Type B pancreatic cell (in vitro differentiated cells): ENCODE measurements at regions not wholly inside any gene's neighbourhood (a gene's known extent, or its start where the extent isn't known, plus 50 kb on each side); places are given as distances from the start of the nearest gene placed in this dataset.

ENCODE experiments used
- DNase-seq: peaks from one replicate; pipeline ENCODE4 v3.0.0; 2021; ENCODE audit warnings: mixed read lengths; ENCODE audit not compliant: unreplicated experiment; ENCODE audit errors: extremely low spot score
- H3K27ac Mint-ChIP-seq: 2 replicates; pipeline ENCODE4 v1.8.0; 2021; ENCODE audit warnings: mild to moderate bottlenecking, mixed read lengths
- H3K27me3 Mint-ChIP-seq: 2 replicates; pipeline ENCODE4 v1.8.0; 2021; ENCODE audit warnings: mixed read lengths
- H3K36me3 Mint-ChIP-seq: 2 replicates; pipeline ENCODE4 v1.8.0; 2021; ENCODE audit warnings: mixed read lengths
- H3K4me1 Mint-ChIP-seq: one replicate; pipeline ENCODE4 v1.8.0; 2021; ENCODE audit warnings: mixed read lengths; ENCODE audit not compliant: unreplicated experiment
- H3K4me3 Mint-ChIP-seq: 2 replicates; pipeline ENCODE4 v1.8.0; 2021; ENCODE audit warnings: mild to moderate bottlenecking, mixed read lengths
- H3K9me3 Mint-ChIP-seq: 2 replicates; pipeline ENCODE4 v1.8.0; 2021; ENCODE audit warnings: mixed read lengths
- TF ChIP-seq, protein P1 (sequence below): fragments of 200-600 bp; sonication (generic); conservative IDR thresholded peaks from 2 replicates; pipeline ENCODE4 v1.5.0; 2021; ENCODE audit warnings: antibody characterized with exemption, mild to moderate bottlenecking

- Mint-ChIP-seq H3K9me3 (no peaks in the 10 kb centered on the region), H3K4me1 (peaks cover 5% of the 10 kb centered on the region), H3K4me3 (no peak overlapping the region), H3K27ac (no peak overlapping the region), H3K27me3 (no peaks in the 10 kb centered on the region), H3K36me3 (no peaks in the 10 kb centered on the region)
- TF ChIP-seq, protein P1, sequence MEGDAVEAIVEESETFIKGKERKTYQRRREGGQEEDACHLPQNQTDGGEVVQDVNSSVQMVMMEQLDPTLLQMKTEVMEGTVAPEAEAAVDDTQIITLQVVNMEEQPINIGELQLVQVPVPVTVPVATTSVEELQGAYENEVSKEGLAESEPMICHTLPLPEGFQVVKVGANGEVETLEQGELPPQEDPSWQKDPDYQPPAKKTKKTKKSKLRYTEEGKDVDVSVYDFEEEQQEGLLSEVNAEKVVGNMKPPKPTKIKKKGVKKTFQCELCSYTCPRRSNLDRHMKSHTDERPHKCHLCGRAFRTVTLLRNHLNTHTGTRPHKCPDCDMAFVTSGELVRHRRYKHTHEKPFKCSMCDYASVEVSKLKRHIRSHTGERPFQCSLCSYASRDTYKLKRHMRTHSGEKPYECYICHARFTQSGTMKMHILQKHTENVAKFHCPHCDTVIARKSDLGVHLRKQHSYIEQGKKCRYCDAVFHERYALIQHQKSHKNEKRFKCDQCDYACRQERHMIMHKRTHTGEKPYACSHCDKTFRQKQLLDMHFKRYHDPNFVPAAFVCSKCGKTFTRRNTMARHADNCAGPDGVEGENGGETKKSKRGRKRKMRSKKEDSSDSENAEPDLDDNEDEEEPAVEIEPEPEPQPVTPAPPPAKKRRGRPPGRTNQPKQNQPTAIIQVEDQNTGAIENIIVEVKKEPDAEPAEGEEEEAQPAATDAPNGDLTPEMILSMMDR = no peak
- no peak for DNase-seq
These were observed 333.2 kb downstream of the GABRB3 start for GRCh38 chr15:26439681-26440080.

- no peak for DNase-seq
- no peaks in the 10 kb centered on the region for H3K36me3 Mint-ChIP-seq
- H3K27me3 Mint-ChIP-seq = no peaks in the 10 kb centered on the region
- H3K4me3 Mint-ChIP-seq = peak overlapping the region; percentile 15
- TF ChIP-seq, protein P1 = no peak
- no peaks in the 10 kb centered on the region for H3K9me3 Mint-ChIP-seq
- peaks cover 5% of the 10 kb centered on the region for H3K4me1 Mint-ChIP-seq
- no peak overlapping the region for H3K27ac Mint-ChIP-seq
These were observed 334.1 kb downstream of the GABRB3 start for GRCh38 chr15:26438718-26439117.

DNA sequence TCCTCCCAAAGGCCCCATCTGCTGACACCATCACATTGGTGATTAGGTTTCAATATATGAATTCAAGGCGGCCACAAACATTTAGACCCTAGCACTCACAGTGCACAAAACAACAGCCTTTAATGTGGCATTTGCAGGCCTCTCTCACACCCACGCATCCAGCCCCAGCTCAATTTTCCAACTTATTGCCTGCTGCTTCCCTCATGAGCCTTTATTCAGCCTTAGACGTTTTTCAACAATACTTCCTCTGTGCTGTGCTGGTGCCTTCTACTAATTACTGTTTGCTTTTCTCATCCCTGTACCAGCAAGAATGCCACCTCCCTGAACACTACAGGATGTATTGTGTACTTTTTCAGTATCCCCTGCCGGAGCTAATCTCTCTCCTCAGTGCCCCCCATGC, 334.6 kb downstream of the GABRB3 start:
- H3K36me3 Mint-ChIP-seq = no peaks in the 10 kb centered on the region
- H3K27ac Mint-ChIP-seq = no peak overlapping the region

GRCh38 chr15:26433818-26434217, 339.0 kb downstream of the GABRB3 start:
- Mint-ChIP-seq H3K9me3 (no peaks in the 10 kb centered on the region), H3K27ac (no peak overlapping the region), H3K4me3 (no peak overlapping the region)

More for the DNA sequence above, 334.6 kb downstream of the GABRB3 start:
- Mint-ChIP-seq H3K27me3 (no peaks in the 10 kb centered on the region), H3K9me3 (no peaks in the 10 kb centered on the region), H3K4me3 (peak overlapping the region; percentile 15), H3K4me1 (peaks cover 5% of the 10 kb centered on the region)
- TF ChIP-seq, protein P1 = no peak
- DNase-seq = no peak

DNA sequence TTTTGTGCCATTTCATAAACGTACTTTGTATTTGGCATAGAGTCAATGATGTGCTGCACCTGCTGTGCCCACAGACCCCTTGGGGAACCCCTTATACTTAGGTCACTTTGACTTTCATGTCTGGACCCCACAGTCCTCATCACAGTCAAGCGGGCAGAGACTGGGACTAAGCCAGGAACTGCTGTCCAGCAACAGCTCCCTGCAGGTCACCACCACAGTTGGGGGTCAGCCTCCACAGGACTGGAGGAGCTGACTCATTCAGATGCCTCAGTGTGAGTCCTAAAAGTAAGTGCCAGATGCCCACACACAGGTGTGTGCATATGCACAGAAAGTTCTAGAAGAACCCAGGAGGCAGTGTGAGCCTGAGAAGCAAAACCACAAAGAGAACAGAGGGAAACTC, 339.8 kb downstream of the GABRB3 start:
- no peak for DNase-seq
- TF ChIP-seq, protein P1 = no peak
- Mint-ChIP-seq H3K27ac (no peak overlapping the region), H3K9me3 (no peaks in the 10 kb centered on the region), H3K4me3 (no peak overlapping the region), H3K36me3 (no peaks in the 10 kb centered on the region), H3K4me1 (no peaks in the 10 kb centered on the region), H3K27me3 (peaks cover 4% of the 10 kb centered on the region)

More at GRCh38 chr15:26433818-26434217, 339.0 kb downstream of the GABRB3 start:
- H3K4me1 Mint-ChIP-seq = peaks cover 5% of the 10 kb centered on the region
- peaks cover 4% of the 10 kb centered on the region for H3K27me3 Mint-ChIP-seq
- TF ChIP-seq, protein P1 = no peak
- H3K36me3 Mint-ChIP-seq = no peaks in the 10 kb centered on the region
- DNase-seq = no peak

DNA sequence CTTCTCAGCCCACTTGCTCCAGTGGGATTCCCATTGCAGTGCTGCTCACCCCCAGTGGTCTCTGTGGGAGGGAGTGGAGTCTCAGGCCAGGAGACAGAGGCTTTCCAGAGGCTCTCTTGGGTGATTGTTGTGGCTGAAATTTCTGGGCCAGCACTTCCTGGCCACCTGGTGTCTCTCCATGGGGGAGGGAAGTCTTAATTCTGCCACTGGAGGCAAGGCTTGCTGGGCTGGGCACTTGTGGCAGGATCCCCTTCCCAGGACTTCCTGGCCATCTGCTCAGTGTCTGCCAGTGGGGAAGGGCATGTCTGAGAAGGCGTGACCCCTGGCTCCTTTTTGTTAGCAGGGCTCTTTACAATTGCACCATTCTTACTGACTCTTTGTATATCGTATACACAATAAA, 351.8 kb downstream of the GABRB3 start:
- no peaks in the 10 kb centered on the region for H3K36me3 Mint-ChIP-seq
- no peaks in the 10 kb centered on the region for H3K9me3 Mint-ChIP-seq
- H3K4me3 Mint-ChIP-seq = no peak overlapping the region
- peaks cover 2% of the 10 kb centered on the region for H3K27me3 Mint-ChIP-seq
- DNase-seq = no peak
- H3K4me1 Mint-ChIP-seq = no peaks in the 10 kb centered on the region
- H3K27ac Mint-ChIP-seq = no peak overlapping the region
- TF ChIP-seq, protein P1 = no peak
